ENCODE measurements at regions not wholly inside any gene's neighbourhood (a gene's known extent, or its start where the extent isn't known, plus 50 kb on each side); places are given as distances from the start of the nearest gene placed in this dataset.
"Not testable (repeated sequence)": the region's sequence is repeated elsewhere in the genome, so short reads cannot be mapped to it uniquely, and the experiment has no call there.

GRCh38 chr3:20265977-20266376 is 80.0 kb upstream of the SGO1 start:
- TF ChIP-seq CTCF (IDR thresholded peaks at IDR 0.05); EP300 (IDR thresholded peaks at IDR 0.05); BHLHE40 (IDR thresholded peaks at IDR 0.05; ENCODE audit: low read depth, low read length); HMGXB4 (CRISPR knock-in tag; IDR thresholded peaks at IDR 0.05; ENCODE audit: borderline replicate concordance); MAZ (IDR thresholded peaks at IDR 0.05; ENCODE audit: borderline replicate concordance, low read depth, low read length); ELK1 (IDR thresholded peaks at IDR 0.05; ENCODE audit: low read depth, low read length): not testable (repeated sequence)

Data from A549 (cell line).